RWPE2 (cell line): ENCODE measurements at regions not wholly inside any gene's neighbourhood (a gene's known extent, or its start where the extent isn't known, plus 50 kb on each side); places are given as distances from the start of the nearest gene placed in this dataset.
A peak's percentile ranks its signal among the peaks of the same experiment; 100 is the strongest.
"Not testable (repeated sequence)": the region's sequence is repeated elsewhere in the genome, so short reads cannot be mapped to it uniquely, and the experiment has no call there.

Experiments used
- ATAC-seq: fragments of 200-7000 bp; cut with Tn5 transposase; 3 replicates; pipeline ENCODE4 v1.9.1; 2021; ENCODE audit warnings: low read depth
- DNase-seq: peaks from one replicate; pipeline ENCODE4 v3.0.0-alpha.2; 2020; ENCODE audit warnings: low spot score
- H3K27ac ChIP-seq: fragments of 450-650 bp; 2 replicates; pipeline ENCODE4 v1.5.1; 2017; ENCODE audit warnings: mild to moderate bottlenecking; ENCODE audit not compliant: poor library complexity, severe bottlenecking
- H3K27me3 ChIP-seq: fragments of 250-450 bp; sonication (Bioruptor Pico); 2 replicates; pipeline ENCODE4 v1.5.1; 2021; ENCODE audit warnings: mild to moderate bottlenecking, moderate library complexity; ENCODE audit not compliant: insufficient read depth, poor library complexity, severe bottlenecking
- H3K36me3 ChIP-seq: fragments of 250-450 bp; sonication (Bioruptor Pico); 2 replicates; pipeline ENCODE4 v1.5.1; 2020; ENCODE audit warnings: low read depth, mild to moderate bottlenecking, moderate library complexity
- H3K4me1 ChIP-seq: fragments of 250-450 bp; sonication (Bioruptor Pico); 2 replicates; pipeline ENCODE4 v1.5.1; 2021; ENCODE audit warnings: mild to moderate bottlenecking, moderate library complexity; ENCODE audit not compliant: insufficient read depth, poor library complexity, severe bottlenecking
- H3K4me3 ChIP-seq: fragments of 250-450 bp; sonication (Bioruptor Pico); 2 replicates; pipeline ENCODE4 v1.5.1; 2021; ENCODE audit warnings: mild to moderate bottlenecking, moderate library complexity; ENCODE audit not compliant: severe bottlenecking
- H3K9me3 ChIP-seq: fragments of 250-450 bp; sonication (Bioruptor Pico); 2 replicates; pipeline ENCODE4 v1.5.1; 2021; ENCODE audit warnings: mild to moderate bottlenecking, moderate library complexity; ENCODE audit not compliant: severe bottlenecking
- CTCF ChIP-seq: fragments of 450-650 bp; IDR thresholded peaks from one replicate; pipeline ENCODE4 v1.5.1; 2017; ENCODE audit warnings: mild to moderate bottlenecking, moderate library complexity; ENCODE audit not compliant: poor library complexity, severe bottlenecking

DNA sequence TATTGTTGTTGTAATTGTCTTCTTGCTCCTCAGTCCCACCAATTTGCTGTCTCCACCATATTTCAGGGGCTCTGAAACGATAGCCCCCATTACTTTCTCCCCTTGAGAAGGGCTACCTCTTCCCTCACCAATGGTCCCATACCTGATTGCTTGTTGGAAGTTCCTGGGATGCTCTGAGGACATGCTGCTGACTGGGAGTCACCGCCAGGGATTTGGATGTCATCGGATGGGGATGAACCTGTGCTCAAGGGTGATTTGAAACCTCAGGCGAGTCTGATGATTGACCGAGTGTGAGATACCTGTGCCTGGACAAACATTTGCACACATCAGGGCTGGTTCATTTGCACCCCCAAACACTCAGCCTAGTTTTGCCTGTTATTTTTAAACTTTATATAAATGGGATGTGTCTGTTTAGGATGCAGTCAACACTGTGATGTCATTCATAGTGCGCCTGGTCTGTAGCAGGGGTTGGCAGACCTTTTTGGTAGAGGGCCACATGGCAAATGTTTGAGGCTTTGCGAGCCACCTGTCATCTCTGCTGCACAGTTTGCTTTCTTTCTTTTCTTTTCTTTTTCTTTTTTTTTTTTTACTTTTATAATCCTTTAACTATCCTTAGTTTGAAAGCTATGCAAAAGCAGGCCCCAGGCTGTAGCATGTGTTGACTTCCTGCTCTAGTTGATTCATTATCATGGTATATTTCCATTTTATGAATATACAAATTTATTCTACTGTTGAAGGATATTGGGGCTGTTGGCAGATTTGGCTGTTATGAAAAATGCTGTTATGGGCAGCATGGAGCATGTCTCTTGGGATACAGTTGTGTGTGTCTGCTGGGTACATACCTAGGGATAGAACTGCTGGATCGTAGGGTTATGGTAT lies 118.5 kb upstream of the PHACTR3 start:
- DNase-seq (peak; percentile 39), ATAC-seq (no peak)
- no peak overlapping the region for H3K4me3 ChIP-seq
- no peak overlapping the region for H3K27ac ChIP-seq
- no peaks in the 10 kb centered on the region for H3K36me3 ChIP-seq
- no peaks in the 10 kb centered on the region for H3K4me1 ChIP-seq
- peaks cover 28% of the 10 kb centered on the region for H3K27me3 ChIP-seq
- TF ChIP-seq CTCF, result no peak
- H3K9me3 ChIP-seq, result no peaks in the 10 kb centered on the region

DNA sequence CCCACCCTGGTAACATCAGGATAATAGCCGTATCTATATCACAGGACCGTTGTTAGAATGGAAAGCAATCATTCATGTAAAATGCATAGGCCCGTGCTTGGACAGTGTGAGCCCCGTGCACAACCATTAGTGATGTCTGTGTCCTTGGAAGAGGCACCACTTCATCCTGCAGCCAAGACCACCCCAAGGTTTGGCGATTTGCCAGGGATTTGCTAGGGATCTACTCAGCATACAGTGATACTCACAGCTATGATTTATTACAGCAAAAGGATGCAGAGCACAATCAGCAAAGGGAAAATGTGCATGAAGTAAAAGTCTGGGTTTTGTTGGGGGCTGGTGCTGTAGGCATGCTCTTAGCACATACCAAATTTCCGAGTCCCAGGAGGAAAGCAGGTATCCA lies 115.9 kb upstream of the PHACTR3 start:
- DNase-seq, H3K4me3 ChIP-seq, H3K4me1 ChIP-seq, H3K36me3 ChIP-seq, H3K27ac ChIP-seq, ATAC-seq, H3K9me3 ChIP-seq: not testable (repeated sequence)
- peaks cover 27% of the 10 kb centered on the region for H3K27me3 ChIP-seq

DNA sequence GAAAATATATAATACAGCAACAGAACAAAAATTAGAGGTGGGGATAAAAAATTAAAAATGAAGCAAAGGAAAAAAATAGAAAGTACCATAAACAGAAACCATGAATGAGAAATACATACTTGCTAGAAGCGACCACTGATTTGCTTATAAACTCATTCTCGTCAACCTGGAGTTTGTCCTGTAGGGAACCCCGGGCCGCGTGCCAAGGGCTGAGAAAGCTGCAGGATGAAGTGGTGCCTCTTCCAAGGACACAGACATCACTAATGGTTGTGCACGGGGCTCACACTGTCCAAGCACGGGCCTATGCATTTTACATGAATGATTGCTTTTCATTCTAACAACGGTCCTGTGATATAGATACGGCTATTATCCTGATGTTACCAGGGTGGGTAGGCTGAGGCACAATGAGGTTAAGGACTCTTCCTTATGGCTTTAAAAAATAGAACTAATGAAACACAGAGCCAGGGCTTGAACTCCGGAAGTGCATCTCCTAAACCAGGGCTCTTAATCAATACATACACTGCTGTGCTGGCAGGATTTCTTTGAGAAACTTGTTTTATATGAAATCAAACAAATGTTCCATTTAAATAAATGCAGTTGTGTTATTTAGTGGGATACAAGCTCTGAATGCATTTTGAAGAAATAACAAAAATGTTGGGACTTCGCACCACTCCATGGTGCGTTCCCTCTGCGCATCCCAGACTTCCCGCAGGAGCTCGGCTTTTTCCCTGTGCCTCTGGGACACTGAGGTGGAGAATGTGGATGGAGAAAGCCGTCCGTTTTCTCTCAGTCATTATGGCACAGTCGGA lies 113.9 kb upstream of the PHACTR3 start:
- DNase-seq, ATAC-seq, H3K9me3 ChIP-seq, H3K4me3 ChIP-seq, H3K27ac ChIP-seq, H3K4me1 ChIP-seq, H3K36me3 ChIP-seq: not testable (repeated sequence)
- peaks cover 38% of the 10 kb centered on the region for H3K27me3 ChIP-seq

DNA sequence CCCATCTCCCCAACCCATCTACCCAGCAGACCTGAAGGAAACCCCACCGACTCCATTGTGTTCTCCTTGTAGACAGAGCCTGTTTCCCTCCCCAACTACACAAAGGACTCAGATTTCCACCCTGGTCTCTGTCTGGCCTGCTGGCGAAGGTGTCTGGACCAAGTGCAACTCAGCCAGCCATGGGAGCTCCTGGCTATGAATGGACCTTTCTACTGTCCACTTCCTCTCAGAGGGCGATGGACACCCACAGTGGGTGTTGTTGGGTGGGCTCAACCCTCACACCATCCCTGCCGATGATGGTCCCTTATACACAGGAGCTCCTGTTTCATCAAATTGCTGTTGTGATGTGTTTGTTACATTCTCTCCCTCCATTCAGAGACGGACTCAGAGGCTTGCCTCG lies 112.5 kb upstream of the PHACTR3 start:
- no peaks in the 10 kb centered on the region for H3K9me3 ChIP-seq
- no peaks in the 10 kb centered on the region for H3K4me1 ChIP-seq
- no peak overlapping the region for H3K4me3 ChIP-seq
- no peak for ATAC-seq
- H3K27ac ChIP-seq, result no peak overlapping the region
- no peak for TF ChIP-seq CTCF
- H3K27me3 ChIP-seq, result peaks cover 46% of the 10 kb centered on the region
- DNase-seq, result no peak
- H3K36me3 ChIP-seq, result no peaks in the 10 kb centered on the region

DNA sequence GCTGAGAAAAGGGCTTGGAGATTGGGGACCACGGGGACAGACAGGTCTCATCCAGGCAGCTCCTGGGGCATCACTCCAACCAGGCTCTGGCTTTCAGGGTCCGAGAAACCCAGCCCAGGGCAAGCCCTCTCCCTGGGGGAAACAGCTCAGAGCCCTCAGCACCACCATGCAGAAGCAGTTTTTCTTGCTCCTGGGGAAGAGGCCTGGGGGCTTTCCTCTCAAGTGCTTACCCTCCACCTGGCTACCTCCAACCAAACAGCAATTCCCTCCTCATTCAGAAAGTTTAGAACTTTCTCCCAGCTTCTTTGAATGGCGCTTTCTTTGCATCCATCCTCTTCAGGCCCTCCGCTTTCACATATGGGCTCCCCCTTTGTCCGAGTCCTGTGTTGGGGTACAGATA lies 110.4 kb upstream of the PHACTR3 start:
- H3K4me1 ChIP-seq, result no peaks in the 10 kb centered on the region
- H3K9me3 ChIP-seq, result no peaks in the 10 kb centered on the region
- H3K27ac ChIP-seq, result no peak overlapping the region
- ATAC-seq (no peak), DNase-seq (no peak)
- TF ChIP-seq CTCF, result no peak
- H3K27me3 ChIP-seq, result peaks cover 61% of the 10 kb centered on the region
- H3K4me3 ChIP-seq, result no peak overlapping the region
- H3K36me3 ChIP-seq, result no peaks in the 10 kb centered on the region
